SK-N-SH (cell line): ENCODE measurements at regions not wholly inside any gene's neighbourhood (a gene's known extent, or its start where the extent isn't known, plus 50 kb on each side); places are given as distances from the start of the nearest gene placed in this dataset.

Experiments used
- CTCF ChIA-PET: fragments of 300-600, 350-600 bp; formaldehyde crosslinking; extraction: SDS; loops from one replicate; lab custom pipeline; 2021; lab: Yijun Ruan, JAX
- POLR2A ChIA-PET: fragments of 350-600 bp; sonication (Branson Sonifier 250); formaldehyde crosslinking; extraction: SDS; loops from one replicate; lab custom pipeline; 2020; ENCODE audit warnings: antibody characterized with exemption, inconsistent platforms; lab: Yijun Ruan, JAX
- DNase-seq: peaks from one replicate; pipeline ENCODE4 v3.0.0; 2012
- H2AFZ ChIP-seq: fragments of 200-600 bp; sonication (generic); 2 replicates; pipeline ENCODE4 v1.8.1; 2016; ENCODE audit warnings: antibody characterized with exemption, mild to moderate bottlenecking, low read depth
- H3F3A ChIP-seq: fragments of 200-600 bp; sonication (generic); replicated peaks from 2 replicates; pipeline ENCODE3; 2016; ENCODE audit warnings: antibody characterized with exemption, mild to moderate bottlenecking; ENCODE audit not compliant: insufficient read depth
- H3K27ac ChIP-seq, 2 experiments: fragments of 200-500 bp in 1 of 2; fragments of 200-600 bp in 1 of 2; sonication (Bioruptor generic) in 1 of 2; sonication (generic), shearing (Covaris generic) in 1 of 2; 2 replicates each; pipeline versions ENCODE4 v1.5.1 to v1.6.1; 2014 to 2016; ENCODE audit warnings: low read depth in 2 of 2, inconsistent platforms in 1 of 2, low read length in 1 of 2, mild to moderate bottlenecking in 1 of 2, mixed read lengths in 1 of 2
- H3K27me3 ChIP-seq: fragments of 200-600 bp; sonication (generic), shearing (Covaris generic); 2 replicates; pipeline ENCODE4 v1.6.1; 2016; ENCODE audit warnings: mixed run types; ENCODE audit not compliant: insufficient read depth
- H3K36me3 ChIP-seq, 2 experiments: fragments of 200-500 bp in 1 of 2; fragments of 200-600 bp in 1 of 2; sonication (Bioruptor generic) in 1 of 2; sonication (generic) in 1 of 2; replicated peaks in 1 of 2; 2 replicates each; pipeline versions ENCODE3 to v1.5.1; 2014 to 2016; ENCODE audit warnings: low read length in 1 of 2, mild to moderate bottlenecking in 1 of 2; ENCODE audit not compliant: insufficient read depth in 2 of 2, control insufficient read depth in 1 of 2
- H3K4me1 ChIP-seq, 2 experiments: fragments of 200-500 bp in 1 of 2; fragments of 200-600 bp in 1 of 2; sonication (Bioruptor generic) in 1 of 2; sonication (generic), shearing (Covaris generic) in 1 of 2; 2 replicates each; pipeline versions ENCODE4 v1.5.1 to v1.6.1; 2014 to 2016; ENCODE audit warnings: low read depth in 1 of 2, low read length in 1 of 2, mixed run types in 1 of 2; ENCODE audit not compliant: insufficient read depth in 2 of 2, control insufficient read depth in 1 of 2
- H3K4me2 ChIP-seq: fragments of 200-600 bp; sonication (generic), shearing (Covaris generic); 2 replicates; pipeline ENCODE4 v1.6.1; 2017; ENCODE audit warnings: mixed run types
- H3K4me3 ChIP-seq, 2 experiments: fragments of 200-500 bp in 1 of 2; fragments of 200-600 bp in 1 of 2; sonication (Bioruptor generic) in 1 of 2; sonication (generic), shearing (Covaris generic) in 1 of 2; 2 replicates each; pipeline versions ENCODE4 v1.5.1 to v1.8.1; 2014 to 2016; ENCODE audit warnings: low read depth in 2 of 2, inconsistent platforms in 1 of 2, low read length in 1 of 2, mild to moderate bottlenecking in 1 of 2, mixed read lengths in 1 of 2, moderate library complexity in 1 of 2
- H3K79me2 ChIP-seq: fragments of 200-600 bp; sonication (generic); 2 replicates; pipeline ENCODE4 v1.8.1; 2017; ENCODE audit warnings: mild to moderate bottlenecking; ENCODE audit not compliant: insufficient read depth
- H3K9ac ChIP-seq: fragments of 200-600 bp; sonication (generic); 2 replicates; pipeline ENCODE4 v1.6.1; 2017; ENCODE audit warnings: mixed run types
- H3K9me2 ChIP-seq: fragments of 200-600 bp; sonication (generic); 2 replicates; pipeline ENCODE4 v1.6.1; 2017; ENCODE audit warnings: mixed run types
- H3K9me3 ChIP-seq: fragments of 200-600 bp; sonication (generic); 2 replicates; pipeline ENCODE4 v1.6.1; 2017; ENCODE audit warnings: mixed run types, mild to moderate bottlenecking, moderate library complexity
- H4K20me1 ChIP-seq: fragments of 200-600 bp; sonication (generic); 2 replicates; pipeline ENCODE4 v1.6.1; 2017; ENCODE audit warnings: mild to moderate bottlenecking, mixed run types; ENCODE audit not compliant: insufficient read depth
- FOXJ3 ChIP-seq: sonication (generic); formaldehyde crosslinking; IDR thresholded peaks from 2 replicates; pipeline ENCODE4 v1.5.1; 2020; ENCODE audit warnings: mild to moderate bottlenecking, missing genetic modification reagents
- FOXM1 ChIP-seq: IDR thresholded peaks from 2 replicates; pipeline ENCODE4 v1.4.0; 2012; ENCODE audit warnings: low read depth, mild to moderate bottlenecking
- GABPA ChIP-seq: IDR thresholded peaks from 2 replicates; pipeline ENCODE4 v1.4.0; 2012; ENCODE audit warnings: low read depth, mild to moderate bottlenecking
- GATA2 ChIP-seq: sonication (generic); formaldehyde crosslinking; IDR thresholded peaks from 2 replicates; pipeline ENCODE4 v1.5.0; 2020; ENCODE audit warnings: mild to moderate bottlenecking, missing genetic modification reagents
- JUND ChIP-seq: IDR thresholded peaks from 2 replicates; pipeline ENCODE4 v1.4.0; 2012
- MXI1 ChIP-seq: IDR thresholded peaks from 2 replicates; pipeline ENCODE4 v1.6.1; 2012; ENCODE audit warnings: mild to moderate bottlenecking, low read depth, low read length, improper control_type of control experiment
- NRF1 ChIP-seq: IDR thresholded peaks from 2 replicates; pipeline ENCODE4 v1.6.1; 2012; ENCODE audit warnings: low read depth, mild to moderate bottlenecking, low read length
- POLR2AphosphoS5 ChIP-seq: IDR thresholded peaks from 2 replicates; pipeline ENCODE4 v1.6.1; 2012; ENCODE audit warnings: low read depth, low read length
- SIN3A ChIP-seq: IDR thresholded peaks from 2 replicates; pipeline ENCODE4 v1.6.1; 2012; ENCODE audit warnings: low read depth, mild to moderate bottlenecking, low read length, moderate library complexity, borderline replicate concordance
- TCF12 ChIP-seq: IDR thresholded peaks from 2 replicates; pipeline ENCODE4 v1.4.0; 2012
- YY1 ChIP-seq: IDR thresholded peaks from 2 replicates; pipeline ENCODE4 v1.4.0; 2012; ENCODE audit warnings: low read depth, mild to moderate bottlenecking
- WGBS: methylation state at CpG from one replicate; pipeline ENCODE4 v1.1.6; 2017; ENCODE audit warnings: low lambda C conversion rate; 5-methylcytosine and 5-hydroxymethylcytosine counted together
- TF ChIP-seq, protein P1 (sequence below): IDR thresholded peaks from 2 replicates; pipeline ENCODE4 v1.4.0; 2012; ENCODE audit warnings: low read depth
- TF ChIP-seq, protein P2 (sequence below): IDR thresholded peaks from 2 replicates; pipeline ENCODE4 v1.6.1; 2012; ENCODE audit warnings: mild to moderate bottlenecking, low read depth, low read length, moderate library complexity
- TF ChIP-seq, protein P3 (sequence below): IDR thresholded peaks from 2 replicates; pipeline ENCODE4; 2012
- TF ChIP-seq, protein P4 (sequence below): fragments of 200-600 bp; sonication (generic); IDR thresholded peaks from 2 replicates; pipeline ENCODE4 v1.6.1; 2017; ENCODE audit warnings: antibody characterized with exemption, mild to moderate bottlenecking, moderate library complexity

DNA sequence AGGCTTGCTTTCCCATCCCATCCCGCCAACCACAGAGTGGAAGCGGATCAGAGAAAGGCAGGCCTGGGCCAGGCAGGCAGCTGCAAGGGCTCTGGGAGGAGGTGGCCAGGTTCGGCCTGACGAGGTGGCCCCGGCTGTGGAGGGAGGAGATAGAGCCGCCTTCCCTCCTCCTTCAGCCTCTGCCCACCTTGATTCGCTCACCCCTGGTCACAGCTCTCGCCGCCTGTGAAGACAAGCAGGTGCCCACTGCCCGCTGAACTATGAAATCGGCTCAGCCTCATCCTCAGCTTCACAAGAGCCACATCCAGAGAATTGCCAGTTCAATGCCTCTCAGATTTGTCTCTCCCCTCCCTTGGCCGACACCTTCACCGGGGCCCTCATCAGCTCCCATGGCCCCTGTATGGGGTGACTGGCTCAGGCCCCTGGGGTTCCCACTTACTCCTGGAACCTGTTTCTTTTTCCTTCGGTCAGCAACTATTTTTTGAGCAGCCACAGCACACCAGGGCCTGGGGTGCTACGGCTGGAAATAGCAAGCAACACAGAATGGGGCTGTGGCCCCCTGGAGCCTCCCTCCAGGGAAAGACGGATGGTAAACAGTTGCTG lies 80.0 kb upstream of the CHST15 start:
- TF ChIP-seq FOXJ3 (CRISPR knock-in tag) = no peak
- TF ChIP-seq, protein P1, sequence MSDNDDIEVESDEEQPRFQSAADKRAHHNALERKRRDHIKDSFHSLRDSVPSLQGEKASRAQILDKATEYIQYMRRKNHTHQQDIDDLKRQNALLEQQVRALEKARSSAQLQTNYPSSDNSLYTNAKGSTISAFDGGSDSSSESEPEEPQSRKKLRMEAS = no peak
- TF ChIP-seq, protein P2, sequence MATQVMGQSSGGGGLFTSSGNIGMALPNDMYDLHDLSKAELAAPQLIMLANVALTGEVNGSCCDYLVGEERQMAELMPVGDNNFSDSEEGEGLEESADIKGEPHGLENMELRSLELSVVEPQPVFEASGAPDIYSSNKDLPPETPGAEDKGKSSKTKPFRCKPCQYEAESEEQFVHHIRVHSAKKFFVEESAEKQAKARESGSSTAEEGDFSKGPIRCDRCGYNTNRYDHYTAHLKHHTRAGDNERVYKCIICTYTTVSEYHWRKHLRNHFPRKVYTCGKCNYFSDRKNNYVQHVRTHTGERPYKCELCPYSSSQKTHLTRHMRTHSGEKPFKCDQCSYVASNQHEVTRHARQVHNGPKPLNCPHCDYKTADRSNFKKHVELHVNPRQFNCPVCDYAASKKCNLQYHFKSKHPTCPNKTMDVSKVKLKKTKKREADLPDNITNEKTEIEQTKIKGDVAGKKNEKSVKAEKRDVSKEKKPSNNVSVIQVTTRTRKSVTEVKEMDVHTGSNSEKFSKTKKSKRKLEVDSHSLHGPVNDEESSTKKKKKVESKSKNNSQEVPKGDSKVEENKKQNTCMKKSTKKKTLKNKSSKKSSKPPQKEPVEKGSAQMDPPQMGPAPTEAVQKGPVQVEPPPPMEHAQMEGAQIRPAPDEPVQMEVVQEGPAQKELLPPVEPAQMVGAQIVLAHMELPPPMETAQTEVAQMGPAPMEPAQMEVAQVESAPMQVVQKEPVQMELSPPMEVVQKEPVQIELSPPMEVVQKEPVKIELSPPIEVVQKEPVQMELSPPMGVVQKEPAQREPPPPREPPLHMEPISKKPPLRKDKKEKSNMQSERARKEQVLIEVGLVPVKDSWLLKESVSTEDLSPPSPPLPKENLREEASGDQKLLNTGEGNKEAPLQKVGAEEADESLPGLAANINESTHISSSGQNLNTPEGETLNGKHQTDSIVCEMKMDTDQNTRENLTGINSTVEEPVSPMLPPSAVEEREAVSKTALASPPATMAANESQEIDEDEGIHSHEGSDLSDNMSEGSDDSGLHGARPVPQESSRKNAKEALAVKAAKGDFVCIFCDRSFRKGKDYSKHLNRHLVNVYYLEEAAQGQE = no peak
- no peak for TF ChIP-seq GATA2 (CRISPR knock-in tag)
- TF ChIP-seq, protein P3, sequence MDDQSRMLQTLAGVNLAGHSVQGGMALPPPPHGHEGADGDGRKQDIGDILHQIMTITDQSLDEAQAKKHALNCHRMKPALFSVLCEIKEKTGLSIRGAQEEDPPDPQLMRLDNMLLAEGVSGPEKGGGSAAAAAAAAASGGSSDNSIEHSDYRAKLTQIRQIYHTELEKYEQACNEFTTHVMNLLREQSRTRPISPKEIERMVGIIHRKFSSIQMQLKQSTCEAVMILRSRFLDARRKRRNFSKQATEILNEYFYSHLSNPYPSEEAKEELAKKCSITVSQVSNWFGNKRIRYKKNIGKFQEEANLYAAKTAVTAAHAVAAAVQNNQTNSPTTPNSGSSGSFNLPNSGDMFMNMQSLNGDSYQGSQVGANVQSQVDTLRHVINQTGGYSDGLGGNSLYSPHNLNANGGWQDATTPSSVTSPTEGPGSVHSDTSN = no peak
- no peak for TF ChIP-seq NRF1
- no peak for TF ChIP-seq YY1
- TF ChIP-seq FOXM1 = no peak
- no peak for TF ChIP-seq GABPA
- TF ChIP-seq JUND = no peak
- TF ChIP-seq, protein P4, sequence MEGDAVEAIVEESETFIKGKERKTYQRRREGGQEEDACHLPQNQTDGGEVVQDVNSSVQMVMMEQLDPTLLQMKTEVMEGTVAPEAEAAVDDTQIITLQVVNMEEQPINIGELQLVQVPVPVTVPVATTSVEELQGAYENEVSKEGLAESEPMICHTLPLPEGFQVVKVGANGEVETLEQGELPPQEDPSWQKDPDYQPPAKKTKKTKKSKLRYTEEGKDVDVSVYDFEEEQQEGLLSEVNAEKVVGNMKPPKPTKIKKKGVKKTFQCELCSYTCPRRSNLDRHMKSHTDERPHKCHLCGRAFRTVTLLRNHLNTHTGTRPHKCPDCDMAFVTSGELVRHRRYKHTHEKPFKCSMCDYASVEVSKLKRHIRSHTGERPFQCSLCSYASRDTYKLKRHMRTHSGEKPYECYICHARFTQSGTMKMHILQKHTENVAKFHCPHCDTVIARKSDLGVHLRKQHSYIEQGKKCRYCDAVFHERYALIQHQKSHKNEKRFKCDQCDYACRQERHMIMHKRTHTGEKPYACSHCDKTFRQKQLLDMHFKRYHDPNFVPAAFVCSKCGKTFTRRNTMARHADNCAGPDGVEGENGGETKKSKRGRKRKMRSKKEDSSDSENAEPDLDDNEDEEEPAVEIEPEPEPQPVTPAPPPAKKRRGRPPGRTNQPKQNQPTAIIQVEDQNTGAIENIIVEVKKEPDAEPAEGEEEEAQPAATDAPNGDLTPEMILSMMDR = no peak
- TF ChIP-seq SIN3A = no peak
- no peak for TF ChIP-seq POLR2AphosphoS5
- no peak for TF ChIP-seq MXI1
- no peak for TF ChIP-seq TCF12
- TF ChIP-seq, all 33 proteins: peak for 0
- no peaks in the 10 kb centered on the region for H3K4me1 ChIP-seq
- no peaks in the 10 kb centered on the region for H4K20me1 ChIP-seq
- H3K27me3 ChIP-seq = no peaks in the 10 kb centered on the region
- no peak overlapping the region for H3K4me2 ChIP-seq
- no peak overlapping the region for H3K4me3 ChIP-seq
- WGBS = 54% methylated on average over 15 of the region's 16 CpGs
- H3K79me2 ChIP-seq = no peaks in the 10 kb centered on the region
- ChIA-PET POLR2A (no interaction called here), CTCF (no interaction called here)
- no peaks in the 10 kb centered on the region for H3K9me2 ChIP-seq
- no peaks in the 10 kb centered on the region for H3F3A ChIP-seq
- H3K9me3 ChIP-seq = no peaks in the 10 kb centered on the region
- H3K9ac ChIP-seq = no peak overlapping the region
- no peaks in the 10 kb centered on the region for H3K36me3 ChIP-seq
- H3K27ac ChIP-seq = no peak overlapping the region
- DNase-seq = no peak
- no peak overlapping the region for H2AFZ ChIP-seq
